HEK293T (cell line): ENCODE measurements at regions not wholly inside any gene's neighbourhood (a gene's known extent, or its start where the extent isn't known, plus 50 kb on each side); places are given as distances from the start of the nearest gene placed in this dataset.
"Not testable (repeated sequence)": the region's sequence is repeated elsewhere in the genome, so short reads cannot be mapped to it uniquely, and the experiment has no call there.

Source experiments
- CTCF ChIA-PET: fragments of 350-600 bp; formaldehyde crosslinking; extraction: SDS; loops from one replicate; lab custom pipeline; 2021; ENCODE audit warnings: antibody characterized with exemption, inconsistent platforms; lab: Yijun Ruan, JAX
- POLR2A ChIA-PET: fragments of 350-600 bp; formaldehyde crosslinking; extraction: SDS; loops from one replicate; lab custom pipeline; 2020; ENCODE audit warnings: antibody characterized with exemption, inconsistent platforms; lab: Yijun Ruan, JAX
- DNase-seq: peaks from one replicate; pipeline ENCODE4 v3.0.0; 2012; ENCODE audit warnings: mixed read lengths; ENCODE audit errors: extremely low spot score
- ARNT ChIP-seq: fragments of 450-650 bp; IDR thresholded peaks from 2 replicates; pipeline ENCODE4 v1.6.1; 2017; ENCODE audit warnings: mild to moderate bottlenecking
- BHLHE40 ChIP-seq: fragments of 450-650 bp; IDR thresholded peaks from 2 replicates; pipeline ENCODE4 v1.6.1; 2016; ENCODE audit warnings: mild to moderate bottlenecking, moderate library complexity, borderline replicate concordance
- CTBP1 ChIP-seq: fragments of 450-650 bp; IDR thresholded peaks from 2 replicates; pipeline ENCODE4 v1.6.1; 2016; ENCODE audit warnings: borderline replicate concordance
- ELF4 ChIP-seq: fragments of 450-650 bp; IDR thresholded peaks from 2 replicates; pipeline ENCODE4 v1.6.1; 2017; ENCODE audit warnings: antibody characterized with exemption
- FOXA1 ChIP-seq: fragments of 450-650 bp; IDR thresholded peaks from 2 replicates; pipeline ENCODE4 v1.6.1; 2016; ENCODE audit warnings: mild to moderate bottlenecking
- FOXK2 ChIP-seq: fragments of 450-650 bp; IDR thresholded peaks from 2 replicates; pipeline ENCODE4 v1.6.1; 2016; ENCODE audit warnings: mild to moderate bottlenecking
- FOXM1 ChIP-seq: fragments of 450-650 bp; IDR thresholded peaks from 2 replicates; pipeline ENCODE4 v1.6.1; 2017; ENCODE audit warnings: mild to moderate bottlenecking, borderline replicate concordance
- HDGF ChIP-seq: fragments of 450-650 bp; IDR thresholded peaks from 2 replicates; pipeline ENCODE4 v1.6.1; 2017; ENCODE audit warnings: antibody characterized with exemption, borderline replicate concordance
- L3MBTL2 ChIP-seq: fragments of 450-650 bp; conservative IDR thresholded peaks from 2 replicates; pipeline ENCODE4 v1.6.1; 2016; ENCODE audit warnings: mild to moderate bottlenecking
- LEF1 ChIP-seq: fragments of 450-650 bp; IDR thresholded peaks from 2 replicates; pipeline ENCODE4 v1.6.1; 2017; ENCODE audit warnings: mild to moderate bottlenecking, borderline replicate concordance
- NFRKB ChIP-seq: fragments of 450-650 bp; IDR thresholded peaks from 2 replicates; pipeline ENCODE4 v1.6.1; 2016; ENCODE audit warnings: mild to moderate bottlenecking, moderate library complexity
- SP1 ChIP-seq: fragments of 450-650 bp; IDR thresholded peaks from 2 replicates; pipeline ENCODE4 v1.6.1; 2017
- SUZ12 ChIP-seq: fragments of 450-650 bp; IDR thresholded peaks from 2 replicates; pipeline ENCODE4 v1.6.1; 2016; ENCODE audit warnings: mild to moderate bottlenecking
- TARDBP ChIP-seq: fragments of 450-650 bp; IDR thresholded peaks from 2 replicates; pipeline ENCODE4 v1.6.1; 2016
- ZNF384 ChIP-seq: fragments of 450-650 bp; IDR thresholded peaks from 2 replicates; pipeline ENCODE4 v1.6.1; 2016
- TF ChIP-seq, protein P1 (sequence below): fragments of 450-650 bp; IDR thresholded peaks from 2 replicates; pipeline ENCODE4 v1.6.1; 2016

DNA sequence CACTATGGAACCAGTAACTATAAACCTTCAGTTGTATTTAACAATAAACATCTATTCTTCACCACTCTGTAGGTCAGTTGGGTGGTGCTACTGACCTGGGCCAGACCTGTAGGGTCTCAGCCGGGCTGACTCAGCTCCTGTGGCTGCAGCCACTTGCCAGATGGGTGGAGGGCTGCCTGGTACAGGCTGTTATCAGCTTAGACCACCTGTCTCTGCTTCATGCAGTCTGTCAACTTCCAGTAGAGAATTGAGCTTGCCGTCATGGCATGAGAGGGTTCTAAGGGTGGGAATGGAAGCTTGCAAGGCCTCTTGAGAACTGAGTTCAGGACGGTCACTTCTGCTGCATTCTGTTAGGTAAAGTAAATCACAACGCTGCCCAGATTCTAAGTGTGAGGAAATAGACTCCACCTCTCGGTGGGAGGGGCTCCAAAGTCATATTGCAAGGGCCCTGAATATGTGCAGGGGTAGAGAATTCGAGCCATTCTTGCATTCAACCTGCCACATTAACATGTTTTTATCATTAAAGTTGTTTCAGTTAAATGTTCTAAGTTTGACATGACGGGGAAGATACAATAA, 81.5 kb upstream of the PABPC3 start:
- CTCF ChIA-PET, result interaction anchor here (0.7 kb wide), 1 partner anchor 1203 kb away, joined by 4 read pairs; no protein-coding TSS in a partner anchor
- DNase-seq, POLR2A ChIA-PET: not testable (repeated sequence)

DNA sequence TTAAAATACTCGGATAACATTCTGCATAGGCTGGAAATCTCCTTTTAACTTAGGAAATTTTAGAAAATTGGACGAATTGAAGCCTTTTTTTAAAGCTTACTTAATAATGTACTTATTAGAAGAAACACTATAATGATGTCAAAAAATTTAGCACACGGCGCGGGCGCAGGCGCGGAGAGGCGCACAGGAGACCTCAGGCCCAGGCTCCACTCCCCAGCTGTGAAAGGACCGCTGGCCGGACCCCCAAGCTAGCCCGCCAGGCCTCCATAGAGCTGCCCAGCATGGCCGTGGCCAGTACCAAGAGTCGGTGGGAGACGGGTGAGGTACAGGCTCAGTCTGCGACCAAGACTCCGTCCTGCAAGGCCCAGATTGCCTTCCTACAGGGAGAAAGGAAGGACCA, 78.8 kb upstream of the PABPC3 start:
- POLR2A ChIA-PET, DNase-seq, CTCF ChIA-PET: not testable (repeated sequence)

DNA sequence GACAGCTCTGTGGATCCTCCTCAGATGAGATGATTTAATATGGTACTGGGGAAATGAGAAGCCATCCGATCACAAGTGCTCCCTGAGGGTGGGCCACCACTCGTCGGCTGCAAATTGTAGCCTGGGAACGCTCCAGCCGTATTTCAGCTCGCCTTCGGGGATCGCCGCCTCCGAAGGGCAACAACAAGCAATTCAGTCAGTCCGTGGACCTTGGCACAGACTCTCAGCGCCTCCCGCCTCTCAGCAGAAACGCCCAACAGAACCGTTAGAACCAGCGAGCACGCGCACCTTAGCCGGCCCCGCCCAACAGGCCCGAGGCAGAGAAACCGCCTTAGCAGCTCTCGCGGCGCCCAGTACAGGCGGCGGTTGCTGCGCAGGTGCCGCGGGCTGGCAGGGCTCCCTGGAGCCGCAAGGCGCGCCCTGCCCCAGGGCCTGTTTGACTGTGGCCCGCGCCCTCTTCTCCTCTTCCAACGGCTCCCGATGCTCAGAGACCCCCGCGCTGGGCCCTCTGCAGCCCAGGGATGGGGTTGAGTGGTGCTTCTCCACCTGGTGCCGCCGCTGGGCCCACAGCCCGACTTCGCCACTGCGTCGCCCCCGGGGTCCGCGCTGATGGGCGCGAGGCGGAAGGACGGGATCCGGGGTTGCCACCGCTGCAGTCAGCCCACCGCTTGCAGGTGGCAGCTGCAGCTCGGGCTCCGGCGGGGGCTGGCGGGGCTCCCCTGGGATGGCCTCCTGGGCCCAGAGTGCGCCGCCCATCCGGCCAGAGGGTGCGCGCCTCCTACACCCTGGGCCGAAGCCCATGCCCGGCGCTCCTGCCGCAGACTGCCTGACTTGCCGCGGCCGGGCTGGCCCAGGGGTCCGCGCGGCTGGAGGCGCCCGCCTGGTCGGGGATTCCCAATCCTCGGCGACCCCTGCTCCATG, 77.9 kb upstream of the PABPC3 start:
- DNase-seq, POLR2A ChIA-PET, CTCF ChIA-PET: not testable (repeated sequence)

DNA sequence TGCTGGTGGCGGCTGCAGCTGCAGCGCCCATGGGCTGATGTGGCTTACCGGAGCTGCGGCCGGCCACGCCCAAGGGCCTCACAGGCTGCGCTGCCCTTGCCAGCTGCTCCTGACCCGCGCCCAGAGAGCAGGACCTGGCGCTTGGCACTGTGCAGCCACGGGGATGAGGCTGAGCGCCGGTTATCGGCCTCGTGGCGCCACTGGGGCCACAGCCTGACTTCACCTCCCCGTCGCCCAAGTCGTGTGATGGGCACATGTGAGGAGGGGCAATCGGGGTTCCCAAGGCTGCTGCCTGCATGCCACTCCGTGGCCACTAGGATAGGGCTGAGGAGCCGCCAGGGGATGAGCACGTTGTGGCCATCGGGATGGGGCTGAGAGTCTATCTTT, 77.2 kb upstream of the PABPC3 start:
- DNase-seq, result no peak
- POLR2A ChIA-PET, result no interaction called here
- CTCF ChIA-PET, result no interaction called here
- TF ChIP-seq BHLHE40 (no peak), ZNF384 (no peak), LEF1 (no peak), L3MBTL2 (no peak), FOXA1 (no peak), FOXM1 (no peak)

DNA sequence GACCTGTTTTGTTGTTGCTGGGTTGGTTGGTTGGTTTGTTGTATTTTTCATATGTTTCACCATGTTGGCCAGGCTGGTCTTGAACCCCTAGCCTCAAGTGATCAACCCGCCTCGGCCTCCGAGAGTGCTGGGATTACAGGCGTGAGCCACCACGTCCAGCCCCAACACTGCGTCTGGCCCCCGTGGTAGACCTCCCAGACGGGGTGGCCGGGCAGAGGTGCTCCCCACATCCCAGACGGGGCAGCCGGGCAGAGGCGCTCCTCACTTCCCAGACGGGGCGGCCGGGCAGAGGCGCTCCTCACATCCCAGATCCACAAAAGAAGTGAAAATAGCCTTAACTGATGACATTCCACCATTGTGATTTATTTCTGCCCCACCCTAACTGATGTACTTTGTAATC, 76.2 kb upstream of the PABPC3 start:
- CTCF ChIA-PET, POLR2A ChIA-PET, DNase-seq: not testable (repeated sequence)

DNA sequence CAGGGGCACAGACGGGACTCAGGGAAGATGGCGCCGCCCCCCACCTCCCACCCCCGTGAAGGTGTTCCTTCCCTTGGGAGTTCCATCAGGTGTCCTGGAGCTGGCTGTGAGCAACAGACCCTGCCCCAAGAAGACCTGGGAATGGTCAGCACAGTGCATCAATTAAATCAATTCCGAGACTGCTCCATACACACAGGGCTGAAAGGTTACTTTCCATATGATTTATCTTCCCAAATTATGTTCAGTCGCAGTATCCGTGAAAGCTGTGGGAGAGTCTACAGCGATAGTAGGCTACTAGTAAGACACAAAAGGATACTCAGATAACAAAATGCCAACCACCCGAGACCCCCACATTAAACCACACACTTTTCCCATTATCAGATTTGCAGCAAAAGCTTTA, 71.8 kb upstream of the PABPC3 start:
- CTCF ChIA-PET, result interaction anchor here (1.0 kb wide), 1 partner anchor 13 kb away, joined by 3 read pairs; no protein-coding TSS in a partner anchor
- POLR2A ChIA-PET, result no interaction called here
- DNase-seq, result no peak
- TF ChIP-seq FOXM1, result no peak
- TF ChIP-seq L3MBTL2, result no peak
- no peak for TF ChIP-seq TARDBP
- TF ChIP-seq FOXA1, result no peak
- TF ChIP-seq CTBP1, result no peak
- TF ChIP-seq ZNF384, result no peak
- TF ChIP-seq LEF1, result no peak
- no peak for TF ChIP-seq SUZ12
- TF ChIP-seq, protein P1, sequence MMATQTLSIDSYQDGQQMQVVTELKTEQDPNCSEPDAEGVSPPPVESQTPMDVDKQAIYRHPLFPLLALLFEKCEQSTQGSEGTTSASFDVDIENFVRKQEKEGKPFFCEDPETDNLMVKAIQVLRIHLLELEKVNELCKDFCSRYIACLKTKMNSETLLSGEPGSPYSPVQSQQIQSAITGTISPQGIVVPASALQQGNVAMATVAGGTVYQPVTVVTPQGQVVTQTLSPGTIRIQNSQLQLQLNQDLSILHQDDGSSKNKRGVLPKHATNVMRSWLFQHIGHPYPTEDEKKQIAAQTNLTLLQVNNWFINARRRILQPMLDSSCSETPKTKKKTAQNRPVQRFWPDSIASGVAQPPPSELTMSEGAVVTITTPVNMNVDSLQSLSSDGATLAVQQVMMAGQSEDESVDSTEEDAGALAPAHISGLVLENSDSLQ, result no peak
- TF ChIP-seq FOXK2, result no peak
- no peak for TF ChIP-seq BHLHE40
- TF ChIP-seq HDGF, result no peak
- no peak for TF ChIP-seq SP1

GRCh38 chr13:25032160-25032559, 63.8 kb upstream of the PABPC3 start:
- no peak for DNase-seq
- TF ChIP-seq FOXA1 (no peak), FOXM1 (no peak), NFRKB (no peak), SP1 (no peak), ELF4 (no peak), FOXK2 (no peak), ZNF384 (no peak), TARDBP (no peak), L3MBTL2 (no peak)
- POLR2A ChIA-PET, result no interaction called here
- CTCF ChIA-PET, result no interaction called here

GRCh38 chr13:25034173-25034572, 61.8 kb upstream of the PABPC3 start:
- POLR2A ChIA-PET, result no interaction called here
- no peak for TF ChIP-seq ZNF384
- TF ChIP-seq FOXK2, result no peak
- no peak for TF ChIP-seq SUZ12
- TF ChIP-seq, protein P1, result no peak
- TF ChIP-seq ELF4, result no peak
- TF ChIP-seq TARDBP, result no peak
- TF ChIP-seq L3MBTL2, result no peak
- TF ChIP-seq ARNT, result no peak
- no peak for TF ChIP-seq SP1
- no peak for TF ChIP-seq BHLHE40
- no peak for TF ChIP-seq CTBP1
- TF ChIP-seq FOXA1, result no peak
- no peak for DNase-seq
- CTCF ChIA-PET, result no interaction called here
